HG03135 (cell line): ENCODE measurements at regions not wholly inside any gene's neighbourhood (a gene's known extent, or its start where the extent isn't known, plus 50 kb on each side); places are given as distances from the start of the nearest gene placed in this dataset.
"Not testable (repeated sequence)": the region's sequence is repeated elsewhere in the genome, so short reads cannot be mapped to it uniquely, and the experiment has no call there.

Experiments
- ATAC-seq: cut with Tn5 transposase; IDR thresholded peaks from one replicate; pipeline ENCODE4 v1.9.1; 2021; ENCODE audit warnings: mild to moderate bottlenecking, moderate library complexity; ENCODE audit not compliant: unreplicated experiment

- ATAC-seq = no peak
Observed at GRCh38 chr7:131653418-131654248, 97.2 kb upstream of the PODXL start.

- ATAC-seq = no peak
Observed at GRCh38 chr7:131652934-131653333, 96.5 kb upstream of the PODXL start.

GRCh38 chr7:131652194-131652593, 95.8 kb upstream of the PODXL start:
- no peak for ATAC-seq

- ATAC-seq = no peak
Observed at GRCh38 chr7:131649879-131650278, 93.5 kb upstream of the PODXL start.

- no peak for ATAC-seq
Observed at GRCh38 chr7:131649003-131649541, 92.6 kb upstream of the PODXL start.

GRCh38 chr7:131648491-131648890, 92.1 kb upstream of the PODXL start:
- ATAC-seq = no peak

- ATAC-seq = no peak
Observed at GRCh38 chr7:131646203-131646602, 89.8 kb upstream of the PODXL start.

GRCh38 chr7:131642429-131642828, 86.0 kb upstream of the PODXL start:
- no peak for ATAC-seq

- ATAC-seq = no peak
Observed at GRCh38 chr7:131640686-131641085, 84.3 kb upstream of the PODXL start.

- no peak for ATAC-seq
Observed at GRCh38 chr7:131638641-131639430, 82.4 kb upstream of the PODXL start.

GRCh38 chr7:131637859-131638258, 81.4 kb upstream of the PODXL start:
- ATAC-seq = no peak

GRCh38 chr7:131636092-131636491, 79.7 kb upstream of the PODXL start:
- no peak for ATAC-seq

- not testable (repeated sequence) for ATAC-seq
Observed at GRCh38 chr7:131634197-131634596, 77.8 kb upstream of the PODXL start.

- ATAC-seq = no peak
Observed at GRCh38 chr7:131633342-131633843, 77.0 kb upstream of the PODXL start.

- no peak for ATAC-seq
Observed at GRCh38 chr7:131630427-131630826, 74.0 kb upstream of the PODXL start.

- no peak for ATAC-seq
Observed at GRCh38 chr7:131629217-131629882, 72.9 kb upstream of the PODXL start.

- ATAC-seq = no peak
Observed at GRCh38 chr7:131628634-131629033, 72.2 kb upstream of the PODXL start.

- no peak for ATAC-seq
Observed at GRCh38 chr7:131627735-131628190, 71.3 kb upstream of the PODXL start.

GRCh38 chr7:131626643-131627042, 70.2 kb upstream of the PODXL start:
- ATAC-seq = no peak

- no peak for ATAC-seq
Observed at GRCh38 chr7:131625817-131626372, 69.5 kb upstream of the PODXL start.

- not testable (repeated sequence) for ATAC-seq
Observed at GRCh38 chr7:131625345-131625744, 68.9 kb upstream of the PODXL start.
